ENCODE measurements at regions not wholly inside any gene's neighbourhood (a gene's known extent, or its start where the extent isn't known, plus 50 kb on each side); places are given as distances from the start of the nearest gene placed in this dataset.

DNA sequence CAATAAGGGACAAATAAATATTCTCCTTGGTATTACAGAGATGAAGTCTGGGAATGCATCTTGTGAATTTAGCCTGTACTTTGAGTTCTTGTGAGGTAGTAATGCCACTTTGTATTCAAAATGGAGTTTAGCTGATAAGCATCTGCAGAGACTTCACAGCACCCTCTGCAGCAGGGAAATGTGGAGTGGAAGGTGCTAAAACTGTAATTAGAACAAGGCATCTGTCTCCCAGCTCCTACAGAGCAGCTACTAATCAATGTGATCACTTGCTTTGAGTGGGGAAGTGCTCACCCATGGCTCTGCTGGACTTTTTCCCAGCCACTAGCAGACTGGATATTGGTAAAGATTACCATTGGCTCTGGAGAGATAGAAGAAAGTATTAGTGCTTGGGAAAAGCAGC lies 56.2 kb upstream of the TMEFF2 start:
- H4K91ac ChIP-seq (ENCODE audit: low read depth, low read length): no peak overlapping the region
- no peak overlapping the region for H2BK5ac ChIP-seq (ENCODE audit: low read depth, low read length, poor library complexity)
- H3K79me1 ChIP-seq (ENCODE audit: low read length): no peaks in the 10 kb centered on the region
- no peak overlapping the region for H4K8ac ChIP-seq (ENCODE audit: low read depth, low read length)
- H3K9me3 ChIP-seq (ENCODE audit: insufficient read depth, low read depth, low read length): no peaks in the 10 kb centered on the region
- no peak overlapping the region for H2AK5ac ChIP-seq (ENCODE audit: low read length)
- H4K12ac ChIP-seq (ENCODE audit: low read depth, low read length): no peak overlapping the region
- H2BK12ac ChIP-seq (ENCODE audit: low read length): no peak overlapping the region
- no peak overlapping the region for H3K9ac ChIP-seq (ENCODE audit: low read length)
- no peak overlapping the region for H3K14ac ChIP-seq (ENCODE audit: low read length)
- H3K79me2 ChIP-seq (ENCODE audit: control insufficient read depth, insufficient read depth, low read length, poor library complexity): no peaks in the 10 kb centered on the region
- no peak overlapping the region for H2BK120ac ChIP-seq (ENCODE audit: insufficient read depth, low read length, poor library complexity)
- no peak overlapping the region for H3K4ac ChIP-seq (ENCODE audit: low read depth, low read length)
- no peaks in the 10 kb centered on the region for H3K36me3 ChIP-seq (ENCODE audit: control insufficient read depth in 1 of 2, insufficient read depth in 2 of 2, low read length in 2 of 2)
- no peak overlapping the region for H3K18ac ChIP-seq (ENCODE audit: low read length)
- H3K27me3 ChIP-seq (ENCODE audit: insufficient read depth, low read length): no peaks in the 10 kb centered on the region
- H3K4me1 ChIP-seq (ENCODE audit: control insufficient read depth in 1 of 2, insufficient read depth in 2 of 2, low read length in 2 of 2): no peaks in the 10 kb centered on the region
- H3K27ac ChIP-seq (ENCODE audit: low read depth, low read length): no peak overlapping the region
- H2AFZ ChIP-seq (ENCODE audit: insufficient read depth, low read length, poor library complexity): no peak overlapping the region
- H3K4me3 ChIP-seq (ENCODE audit: low read depth, low read length): no peak overlapping the region
- DNase-seq: no peak
- no peak overlapping the region for H3K4me2 ChIP-seq (ENCODE audit: low read length)
- no peak overlapping the region for H3K23ac ChIP-seq (ENCODE audit: low read length)

DNA sequence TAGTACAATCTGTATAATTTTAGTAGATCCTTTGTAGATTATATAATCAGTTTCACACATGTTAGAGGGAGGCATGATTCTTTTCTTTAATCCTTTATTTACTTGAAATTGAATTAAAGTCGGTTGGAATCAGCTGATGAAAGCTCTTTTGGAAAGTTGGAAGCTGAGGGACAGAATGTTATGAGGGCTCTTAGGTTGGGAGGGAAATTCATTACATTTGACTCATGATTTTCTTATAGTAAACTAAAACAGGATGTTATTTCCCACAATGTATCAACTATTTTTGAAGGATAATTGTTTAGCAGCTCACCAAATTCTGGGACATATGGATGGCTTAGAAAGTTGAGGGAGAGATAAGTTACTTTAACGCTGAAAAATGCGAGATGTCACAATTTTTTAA lies 52.7 kb upstream of the TMEFF2 start:
- no peak overlapping the region for H3K18ac ChIP-seq (ENCODE audit: low read length)

DNA sequence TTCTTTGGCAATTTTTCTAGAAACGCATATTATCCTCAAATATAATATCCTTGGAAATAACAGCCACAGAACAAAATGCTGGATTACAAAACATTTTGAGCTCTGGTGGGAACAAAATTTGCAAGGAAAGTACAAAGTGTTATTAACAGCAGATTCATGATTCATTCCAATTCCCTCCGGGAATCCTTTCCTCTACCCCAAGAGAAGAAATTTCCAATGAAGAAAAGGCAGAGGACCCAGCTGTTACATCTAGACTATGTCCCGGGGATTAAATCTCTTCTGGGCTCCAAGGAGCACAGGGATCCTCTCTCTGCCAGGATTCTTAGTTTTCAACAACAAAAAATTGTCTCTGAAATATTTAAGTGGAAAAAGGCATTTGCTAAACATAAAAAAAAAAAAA lies 51.6 kb upstream of the TMEFF2 start:
- Histone ChIP-seq H3K79me1 (ENCODE audit: low read length) (no peaks in the 10 kb centered on the region), H3K4ac (ENCODE audit: low read depth, low read length) (no peak overlapping the region), H4K8ac (ENCODE audit: low read depth, low read length) (no peak overlapping the region), H3K9me3 (ENCODE audit: insufficient read depth, low read depth, low read length) (no peaks in the 10 kb centered on the region), H3K27ac (ENCODE audit: low read depth, low read length) (no peak overlapping the region), H3K27me3 (ENCODE audit: insufficient read depth, low read length) (no peaks in the 10 kb centered on the region), H2BK120ac (ENCODE audit: insufficient read depth, low read length, poor library complexity) (no peak overlapping the region), H2BK12ac (ENCODE audit: low read length) (no peak overlapping the region), H4K12ac (ENCODE audit: low read depth, low read length) (no peak overlapping the region), H2AFZ (ENCODE audit: insufficient read depth, low read length, poor library complexity) (no peak overlapping the region), H3K79me2 (ENCODE audit: control insufficient read depth, insufficient read depth, low read length, poor library complexity) (no peaks in the 10 kb centered on the region), H2BK5ac (ENCODE audit: low read depth, low read length, poor library complexity) (no peak overlapping the region), H4K91ac (ENCODE audit: low read depth, low read length) (no peak overlapping the region), H3K14ac (ENCODE audit: low read length) (no peak overlapping the region), H3K4me3 (ENCODE audit: low read depth, low read length) (no peak overlapping the region), H3K18ac (ENCODE audit: low read length) (no peak overlapping the region), H3K4me1 (ENCODE audit: control insufficient read depth in 1 of 2, insufficient read depth in 2 of 2, low read length in 2 of 2) (no peaks in the 10 kb centered on the region), H3K4me2 (ENCODE audit: low read length) (no peak overlapping the region), H2AK5ac (ENCODE audit: low read length) (no peak overlapping the region), H3K9ac (ENCODE audit: low read length) (no peak overlapping the region), H3K23ac (ENCODE audit: low read length) (no peak overlapping the region), H3K36me3 (ENCODE audit: control insufficient read depth in 1 of 2, insufficient read depth in 2 of 2, low read length in 2 of 2) (no peaks in the 10 kb centered on the region)
- no CpG with 5 or more reads among the region's 3 CpGs for WGBS (ENCODE audit: extremely low coverage, insufficient coverage, insufficient read length)
- DNase-seq: no peak

More for the DNA sequence above, 52.7 kb upstream of the TMEFF2 start:
- H2BK120ac ChIP-seq (ENCODE audit: insufficient read depth, low read length, poor library complexity): no peak overlapping the region
- no peak overlapping the region for H4K12ac ChIP-seq (ENCODE audit: low read depth, low read length)
- WGBS (ENCODE audit: extremely low coverage, insufficient coverage, insufficient read length): no CpG with 5 or more reads among the region's 3 CpGs
- H3K23ac ChIP-seq (ENCODE audit: low read length): no peak overlapping the region
- DNase-seq: no peak
- no peak overlapping the region for H3K27ac ChIP-seq (ENCODE audit: low read depth, low read length)
- no peak overlapping the region for H2AK5ac ChIP-seq (ENCODE audit: low read length)
- no peaks in the 10 kb centered on the region for H3K36me3 ChIP-seq (ENCODE audit: control insufficient read depth in 1 of 2, insufficient read depth in 2 of 2, low read length in 2 of 2)
- H4K8ac ChIP-seq (ENCODE audit: low read depth, low read length): no peak overlapping the region
- no peak overlapping the region for H3K14ac ChIP-seq (ENCODE audit: low read length)
- H3K79me1 ChIP-seq (ENCODE audit: low read length): no peaks in the 10 kb centered on the region
- H3K4me2 ChIP-seq (ENCODE audit: low read length): no peak overlapping the region
- H4K91ac ChIP-seq (ENCODE audit: low read depth, low read length): no peak overlapping the region
- H3K4me3 ChIP-seq (ENCODE audit: low read depth, low read length): no peak overlapping the region
- no peaks in the 10 kb centered on the region for H3K4me1 ChIP-seq (ENCODE audit: control insufficient read depth in 1 of 2, insufficient read depth in 2 of 2, low read length in 2 of 2)
- H3K27me3 ChIP-seq (ENCODE audit: insufficient read depth, low read length): no peaks in the 10 kb centered on the region
- H2AFZ ChIP-seq (ENCODE audit: insufficient read depth, low read length, poor library complexity): no peak overlapping the region
- no peak overlapping the region for H2BK5ac ChIP-seq (ENCODE audit: low read depth, low read length, poor library complexity)
- no peaks in the 10 kb centered on the region for H3K9me3 ChIP-seq (ENCODE audit: insufficient read depth, low read depth, low read length)
- no peak overlapping the region for H3K9ac ChIP-seq (ENCODE audit: low read length)
- no peak overlapping the region for H2BK12ac ChIP-seq (ENCODE audit: low read length)
- no peaks in the 10 kb centered on the region for H3K79me2 ChIP-seq (ENCODE audit: control insufficient read depth, insufficient read depth, low read length, poor library complexity)
- no peak overlapping the region for H3K4ac ChIP-seq (ENCODE audit: low read depth, low read length)

DNA sequence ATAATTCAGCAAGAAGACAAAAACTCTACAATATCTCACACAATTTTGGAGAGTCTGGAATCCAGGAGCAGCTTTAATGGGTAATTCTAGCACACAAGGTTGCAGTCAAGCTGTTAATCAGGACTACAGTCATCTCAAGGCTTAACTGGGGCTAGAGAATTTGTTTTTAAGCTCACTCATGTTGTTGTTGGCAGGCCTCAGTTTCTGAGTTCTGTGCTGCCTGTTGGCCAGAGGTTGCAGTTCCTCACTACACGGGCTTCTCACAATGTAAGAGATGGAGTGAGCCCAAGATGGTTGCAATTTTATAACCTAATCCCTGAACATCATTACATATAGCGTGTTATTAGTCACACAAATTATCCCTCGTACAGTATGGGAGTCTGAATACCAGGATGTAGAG lies 50.6 kb upstream of the TMEFF2 start:
- H3K4me3 ChIP-seq (ENCODE audit: low read depth, low read length): no peak overlapping the region
- no peak overlapping the region for H2AFZ ChIP-seq (ENCODE audit: insufficient read depth, low read length, poor library complexity)
- H2AK5ac ChIP-seq (ENCODE audit: low read length): no peak overlapping the region
- no peaks in the 10 kb centered on the region for H3K4me1 ChIP-seq (ENCODE audit: control insufficient read depth in 1 of 2, insufficient read depth in 2 of 2, low read length in 2 of 2)
- H3K9ac ChIP-seq (ENCODE audit: low read length): no peak overlapping the region
- no peak overlapping the region for H2BK120ac ChIP-seq (ENCODE audit: insufficient read depth, low read length, poor library complexity)
- no peaks in the 10 kb centered on the region for H3K9me3 ChIP-seq (ENCODE audit: insufficient read depth, low read depth, low read length)
- H3K14ac ChIP-seq (ENCODE audit: low read length): no peak overlapping the region
- H3K36me3 ChIP-seq (ENCODE audit: control insufficient read depth in 1 of 2, insufficient read depth in 2 of 2, low read length in 2 of 2): no peaks in the 10 kb centered on the region
- H3K23ac ChIP-seq (ENCODE audit: low read length): no peak overlapping the region
- no peaks in the 10 kb centered on the region for H3K79me2 ChIP-seq (ENCODE audit: control insufficient read depth, insufficient read depth, low read length, poor library complexity)
- no peaks in the 10 kb centered on the region for H3K27me3 ChIP-seq (ENCODE audit: insufficient read depth, low read length)
- H3K79me1 ChIP-seq (ENCODE audit: low read length): no peaks in the 10 kb centered on the region
- no peak overlapping the region for H2BK5ac ChIP-seq (ENCODE audit: low read depth, low read length, poor library complexity)
- H3K18ac ChIP-seq (ENCODE audit: low read length): no peak overlapping the region
- no peak overlapping the region for H4K8ac ChIP-seq (ENCODE audit: low read depth, low read length)
- H2BK12ac ChIP-seq (ENCODE audit: low read length): no peak overlapping the region
- DNase-seq: no peak
- no peak overlapping the region for H3K27ac ChIP-seq (ENCODE audit: low read depth, low read length)
- no CpG with 5 or more reads among the region's 3 CpGs for WGBS (ENCODE audit: extremely low coverage, insufficient coverage, insufficient read length)
- no peak overlapping the region for H3K4me2 ChIP-seq (ENCODE audit: low read length)
- H4K91ac ChIP-seq (ENCODE audit: low read depth, low read length): no peak overlapping the region
- H4K12ac ChIP-seq (ENCODE audit: low read depth, low read length): no peak overlapping the region
- no peak overlapping the region for H3K4ac ChIP-seq (ENCODE audit: low read depth, low read length)

All from trophoblast cell (in vitro differentiated cells and primary cell).